ENCODE measurements at regions not wholly inside any gene's neighbourhood (a gene's known extent, or its start where the extent isn't known, plus 50 kb on each side); places are given as distances from the start of the nearest gene placed in this dataset.

GRCh38 chr1:106619080-106619826, 437.2 kb upstream of the PRMT6 start:
- Histone ChIP-seq H3K9me3 (ENCODE audit: control insufficient read depth, low read length) (no peaks in the 10 kb centered on the region), H3K27me3 (ENCODE audit: control insufficient read depth, insufficient read depth) (no peaks in the 10 kb centered on the region), H3K4me3 (ENCODE audit: low read length) (no peak overlapping the region), H3K27ac (ENCODE audit: low read length) (no peak overlapping the region), H3K4me1 (ENCODE audit: control insufficient read depth, insufficient read depth, low read length) (no peaks in the 10 kb centered on the region)
- peak in 2 of 3 donors; percentile 18 to 22 for DNase-seq
- ATAC-seq, result no peak
- 85% methylated on average over 11 of the region's 11 CpGs for WGBS
- intact Hi-C loops (cut with DNase I), result no loop called here

- H3K4me3 ChIP-seq (ENCODE audit: low read length), result no peak overlapping the region
- 60% methylated on average over 5 of the region's 5 CpGs for WGBS
These were observed 436.7 kb upstream of the PRMT6 start for GRCh38 chr1:106619827-106620134.

GRCh38 chr1:106620521-106620954, 435.9 kb upstream of the PRMT6 start:
- DNase-seq (no peak), ATAC-seq (no peak)
- Histone ChIP-seq H3K9me3 (ENCODE audit: control insufficient read depth, low read length) (no peaks in the 10 kb centered on the region), H3K4me1 (ENCODE audit: control insufficient read depth, insufficient read depth, low read length) (no peaks in the 10 kb centered on the region), H3K27ac (ENCODE audit: low read length) (no peak overlapping the region), H3K4me3 (ENCODE audit: low read length) (no peak overlapping the region), H3K27me3 (ENCODE audit: control insufficient read depth, insufficient read depth) (no peaks in the 10 kb centered on the region)
- intact Hi-C loops (cut with DNase I), result no loop called here
- WGBS, result 78% methylated on average over 7 of the region's 7 CpGs

More at GRCh38 chr1:106619827-106620134, 436.7 kb upstream of the PRMT6 start:
- H3K27me3 ChIP-seq (ENCODE audit: control insufficient read depth, insufficient read depth), result no peaks in the 10 kb centered on the region
- intact Hi-C loops (cut with DNase I), result no loop called here
- DNase-seq, result peak in 1 of 3 donors; percentile 36
- no peaks in the 10 kb centered on the region for H3K9me3 ChIP-seq (ENCODE audit: control insufficient read depth, low read length)
- H3K27ac ChIP-seq (ENCODE audit: low read length), result no peak overlapping the region
- no peak for ATAC-seq
- H3K4me1 ChIP-seq (ENCODE audit: control insufficient read depth, insufficient read depth, low read length), result no peaks in the 10 kb centered on the region

GRCh38 chr1:106621853-106622252, 434.6 kb upstream of the PRMT6 start:
- Histone ChIP-seq H3K4me1 (ENCODE audit: control insufficient read depth, insufficient read depth, low read length) (no peaks in the 10 kb centered on the region), H3K27me3 (ENCODE audit: control insufficient read depth, insufficient read depth) (no peaks in the 10 kb centered on the region), H3K9me3 (ENCODE audit: control insufficient read depth, low read length) (no peaks in the 10 kb centered on the region), H3K27ac (ENCODE audit: low read length) (no peak overlapping the region), H3K4me3 (ENCODE audit: low read length) (no peak overlapping the region)
- ATAC-seq (no peak), DNase-seq (no peak)
- intact Hi-C loops (cut with DNase I), result no loop called here
- 74% methylated on average over 2 of the region's 2 CpGs for WGBS

GRCh38 chr1:106637566-106637965, 418.9 kb upstream of the PRMT6 start:
- intact Hi-C loops (cut with DNase I), result no loop called here
- no peak for ATAC-seq
- Histone ChIP-seq H3K27ac (ENCODE audit: low read length) (no peak overlapping the region), H3K27me3 (ENCODE audit: control insufficient read depth, insufficient read depth) (no peaks in the 10 kb centered on the region), H3K9me3 (ENCODE audit: control insufficient read depth, low read length) (no peaks in the 10 kb centered on the region), H3K4me1 (ENCODE audit: control insufficient read depth, insufficient read depth, low read length) (no peaks in the 10 kb centered on the region), H3K4me3 (ENCODE audit: low read length) (no peak overlapping the region)
- WGBS, result 35% methylated on average over 3 of the region's 3 CpGs
- DNase-seq, result no peak

- H3K4me1 ChIP-seq (ENCODE audit: control insufficient read depth, insufficient read depth, low read length), result no peaks in the 10 kb centered on the region
- no peaks in the 10 kb centered on the region for H3K27me3 ChIP-seq (ENCODE audit: control insufficient read depth, insufficient read depth)
- H3K27ac ChIP-seq (ENCODE audit: low read length), result no peak overlapping the region
- ATAC-seq (no peak), DNase-seq (no peak)
- no peak overlapping the region for H3K4me3 ChIP-seq (ENCODE audit: low read length)
- H3K9me3 ChIP-seq (ENCODE audit: control insufficient read depth, low read length), result no peaks in the 10 kb centered on the region
- intact Hi-C loops (cut with DNase I), result no loop called here
These were observed 410.2 kb upstream of the PRMT6 start for GRCh38 chr1:106646261-106646784.

GRCh38 chr1:106646816-106647215, 409.7 kb upstream of the PRMT6 start:
- Histone ChIP-seq H3K9me3 (ENCODE audit: control insufficient read depth, low read length) (no peaks in the 10 kb centered on the region), H3K27ac (ENCODE audit: low read length) (no peak overlapping the region), H3K4me3 (ENCODE audit: low read length) (no peak overlapping the region), H3K27me3 (ENCODE audit: control insufficient read depth, insufficient read depth) (no peaks in the 10 kb centered on the region), H3K4me1 (ENCODE audit: control insufficient read depth, insufficient read depth, low read length) (no peaks in the 10 kb centered on the region)
- intact Hi-C loops (cut with DNase I), result no loop called here
- DNase-seq (no peak), ATAC-seq (no peak)
- 58% methylated on average over 1 of the region's 1 CpG for WGBS

- 76% methylated on average over 4 of the region's 4 CpGs for WGBS
- no peak for DNase-seq
- intact Hi-C loops (cut with DNase I), result no loop called here
- no peaks in the 10 kb centered on the region for H3K9me3 ChIP-seq (ENCODE audit: control insufficient read depth, low read length)
- H3K27ac ChIP-seq (ENCODE audit: low read length), result no peak overlapping the region
- no peaks in the 10 kb centered on the region for H3K27me3 ChIP-seq (ENCODE audit: control insufficient read depth, insufficient read depth)
- no peak for ATAC-seq
- H3K4me1 ChIP-seq (ENCODE audit: control insufficient read depth, insufficient read depth, low read length), result no peaks in the 10 kb centered on the region
- H3K4me3 ChIP-seq (ENCODE audit: low read length), result no peak overlapping the region
These were observed 405.3 kb upstream of the PRMT6 start for GRCh38 chr1:106651028-106651762.

- ATAC-seq, result peak in 1 of 2 donors; percentile 11
- H3K27ac ChIP-seq (ENCODE audit: low read length), result no peak overlapping the region
- intact Hi-C loops (cut with DNase I), result no loop called here
- 70% methylated on average over 6 of the region's 6 CpGs for WGBS
- H3K27me3 ChIP-seq (ENCODE audit: control insufficient read depth, insufficient read depth), result no peaks in the 10 kb centered on the region
- no peak overlapping the region for H3K4me3 ChIP-seq (ENCODE audit: low read length)
- H3K9me3 ChIP-seq (ENCODE audit: control insufficient read depth, low read length), result no peaks in the 10 kb centered on the region
- DNase-seq, result no peak
- no peaks in the 10 kb centered on the region for H3K4me1 ChIP-seq (ENCODE audit: control insufficient read depth, insufficient read depth, low read length)
These were observed 396.8 kb upstream of the PRMT6 start for GRCh38 chr1:106659490-106660244.

- WGBS, result 65% methylated on average over 1 of the region's 1 CpG
- no peak overlapping the region for H3K27ac ChIP-seq (ENCODE audit: low read length)
- H3K9me3 ChIP-seq (ENCODE audit: control insufficient read depth, low read length), result no peaks in the 10 kb centered on the region
- no peak overlapping the region for H3K4me3 ChIP-seq (ENCODE audit: low read length)
- H3K27me3 ChIP-seq (ENCODE audit: control insufficient read depth, insufficient read depth), result no peaks in the 10 kb centered on the region
- no peak for ATAC-seq
- intact Hi-C loops (cut with DNase I), result no loop called here
- no peak for DNase-seq
- no peaks in the 10 kb centered on the region for H3K4me1 ChIP-seq (ENCODE audit: control insufficient read depth, insufficient read depth, low read length)
These were observed 380.9 kb upstream of the PRMT6 start for GRCh38 chr1:106675558-106675957.

- H3K9me3 ChIP-seq (ENCODE audit: control insufficient read depth, low read length), result no peaks in the 10 kb centered on the region
- H3K4me1 ChIP-seq (ENCODE audit: control insufficient read depth, insufficient read depth, low read length), result no peaks in the 10 kb centered on the region
- WGBS, result 28% methylated on average over 2 of the region's 2 CpGs
- DNase-seq, result no peak
- intact Hi-C loops (cut with DNase I), result no loop called here
- H3K4me3 ChIP-seq (ENCODE audit: low read length), result no peak overlapping the region
- ATAC-seq, result peak in 1 of 2 donors; percentile 40
- no peaks in the 10 kb centered on the region for H3K27me3 ChIP-seq (ENCODE audit: control insufficient read depth, insufficient read depth)
- no peak overlapping the region for H3K27ac ChIP-seq (ENCODE audit: low read length)
These were observed 380.5 kb upstream of the PRMT6 start for GRCh38 chr1:106676021-106676420.
